IPS-18c (cell line): ENCODE measurements at regions not wholly inside any gene's neighbourhood (a gene's known extent, or its start where the extent isn't known, plus 50 kb on each side); places are given as distances from the start of the nearest gene placed in this dataset.

Experiments used
- H3K4me3 ChIP-seq: 2 replicates; pipeline ENCODE4 v1.7.0; 2013; ENCODE audit warnings: low read depth, mild to moderate bottlenecking, low read length, moderate library complexity; ENCODE audit not compliant: insufficient read depth
- H3K9me3 ChIP-seq: one replicate; pipeline ENCODE4 v1.6.1; 2013; ENCODE audit warnings: mild to moderate bottlenecking, low read length, moderate library complexity; ENCODE audit not compliant: control insufficient read depth, insufficient read depth

- H3K4me3 ChIP-seq: no peak overlapping the region
- no peaks in the 10 kb centered on the region for H3K9me3 ChIP-seq
These were observed 395.0 kb upstream of the RBFOX1 start for GRCh38 chr16:6937641-6938040.

DNA sequence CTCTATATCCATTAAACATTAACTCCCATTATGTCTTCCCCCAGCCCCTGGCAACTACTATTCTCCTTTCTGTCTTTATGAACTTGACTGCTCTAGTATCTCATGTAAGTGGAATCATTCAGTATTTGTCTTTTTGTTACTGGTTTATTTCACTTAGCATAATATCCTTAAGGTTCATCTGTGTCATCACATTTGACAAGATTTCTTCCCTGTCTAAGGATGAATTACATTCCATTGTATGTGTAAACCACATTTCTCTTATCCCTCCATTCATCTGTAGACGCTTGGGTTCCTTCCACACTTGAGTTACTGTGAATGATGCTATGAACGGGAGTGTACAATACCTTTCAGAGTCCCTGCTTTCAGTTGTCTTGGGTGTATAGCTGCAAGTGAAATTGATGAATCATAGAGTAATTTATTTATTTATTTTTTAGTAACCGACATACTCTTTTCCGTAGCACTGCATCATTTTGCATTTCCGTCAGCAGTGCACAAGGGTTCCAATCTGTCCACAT is 399.7 kb upstream of the RBFOX1 start:
- H3K9me3 ChIP-seq: no peaks in the 10 kb centered on the region
- H3K4me3 ChIP-seq: no peak overlapping the region

GRCh38 chr16:6929868-6930267 is 402.8 kb upstream of the RBFOX1 start:
- Histone ChIP-seq H3K4me3 (no peak overlapping the region), H3K9me3 (no peaks in the 10 kb centered on the region)

GRCh38 chr16:6926762-6927161 is 405.9 kb upstream of the RBFOX1 start:
- H3K4me3 ChIP-seq: no peak overlapping the region

DNA sequence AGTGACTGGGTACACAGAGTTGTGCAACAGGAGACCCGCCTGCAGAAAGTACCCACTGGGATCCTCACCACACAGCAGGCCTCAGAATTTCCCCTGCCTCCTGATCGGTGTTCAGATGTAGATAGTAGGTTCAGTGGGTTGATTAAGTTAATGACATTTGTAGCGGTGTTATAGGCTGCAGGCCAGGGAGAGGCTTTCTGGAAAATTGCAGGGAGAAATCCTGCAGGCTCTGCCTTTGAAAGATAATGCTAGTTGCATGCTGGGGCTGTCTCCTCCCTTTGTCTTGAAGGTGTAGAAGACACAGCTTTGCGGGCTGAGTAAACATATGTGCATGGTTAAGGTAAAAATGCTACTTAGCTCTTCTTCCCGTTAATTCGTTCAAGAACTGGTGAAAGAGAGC is 406.3 kb upstream of the RBFOX1 start:
- no peaks in the 10 kb centered on the region for H3K9me3 ChIP-seq
- H3K4me3 ChIP-seq: no peak overlapping the region

More at GRCh38 chr16:6926762-6927161, 405.9 kb upstream of the RBFOX1 start:
- no peaks in the 10 kb centered on the region for H3K9me3 ChIP-seq

DNA sequence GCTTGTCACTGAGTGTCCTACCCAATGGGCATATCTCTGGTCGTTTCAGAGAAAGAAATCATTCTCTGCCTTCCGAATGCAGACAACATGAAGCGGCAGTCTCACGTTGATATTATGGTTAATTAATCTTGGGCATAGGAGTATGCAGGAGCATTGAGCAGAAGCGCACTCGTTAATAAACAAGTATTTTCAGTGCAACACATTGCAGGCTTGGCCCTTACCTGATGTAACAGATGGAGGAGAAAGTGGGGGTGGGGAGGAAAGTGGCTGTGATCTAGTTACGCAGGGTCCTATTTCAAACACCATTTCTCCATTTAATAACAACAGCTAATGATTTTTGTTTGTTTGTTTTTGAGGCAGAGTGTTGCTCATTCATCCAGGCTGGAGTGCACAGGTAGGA is 414.0 kb upstream of the RBFOX1 start:
- Histone ChIP-seq H3K9me3 (no peaks in the 10 kb centered on the region), H3K4me3 (no peak overlapping the region)

DNA sequence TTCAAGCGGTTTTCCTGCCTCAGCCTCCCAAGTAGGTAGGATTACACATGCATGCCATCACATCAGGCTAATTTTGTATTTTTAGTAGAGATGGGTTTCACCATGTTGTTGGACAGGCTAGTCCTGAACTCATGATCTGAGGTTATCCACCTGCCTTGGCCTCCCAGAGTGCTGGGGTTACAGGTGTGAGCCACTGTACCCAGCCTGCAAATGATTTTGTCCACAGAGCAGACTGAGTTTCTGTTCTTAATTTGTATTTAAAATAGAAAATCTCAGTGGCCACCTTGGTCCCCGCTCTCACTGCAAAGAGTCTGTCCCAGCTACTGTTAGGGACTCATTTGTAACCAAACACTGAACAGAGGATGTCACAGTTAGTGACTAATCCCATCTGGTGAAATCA is 415.7 kb upstream of the RBFOX1 start:
- Histone ChIP-seq H3K4me3 (no peak overlapping the region), H3K9me3 (no peaks in the 10 kb centered on the region)

GRCh38 chr16:6913566-6913965 is 419.1 kb upstream of the RBFOX1 start:
- Histone ChIP-seq H3K4me3 (no peak overlapping the region), H3K9me3 (no peaks in the 10 kb centered on the region)

DNA sequence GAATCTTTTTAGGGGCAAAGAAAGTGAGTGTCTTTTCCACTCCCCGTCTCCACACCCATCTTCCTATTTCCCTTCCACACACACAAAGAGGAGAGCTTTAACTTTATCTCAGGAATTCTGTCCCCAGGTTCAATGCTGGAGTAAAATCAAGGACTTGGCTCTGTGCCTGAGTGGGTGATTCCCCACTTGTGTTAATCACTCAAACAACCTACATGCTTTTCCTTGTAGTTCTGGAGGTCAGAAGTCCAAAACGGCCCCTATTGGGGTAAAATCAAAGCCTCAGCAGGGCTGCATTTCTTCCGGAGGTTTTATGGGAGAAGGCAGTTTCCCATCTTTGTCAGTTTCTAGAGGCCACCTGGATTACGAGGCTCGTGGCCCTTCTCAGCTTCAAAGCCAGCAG is 422.3 kb upstream of the RBFOX1 start:
- Histone ChIP-seq H3K4me3 (no peak overlapping the region), H3K9me3 (no peaks in the 10 kb centered on the region)

GRCh38 chr16:6905601-6906000 is 427.0 kb upstream of the RBFOX1 start:
- Histone ChIP-seq H3K4me3 (no peak overlapping the region), H3K9me3 (no peaks in the 10 kb centered on the region)

- no peak overlapping the region for H3K4me3 ChIP-seq
- no peaks in the 10 kb centered on the region for H3K9me3 ChIP-seq
These were observed 429.0 kb upstream of the RBFOX1 start for GRCh38 chr16:6903671-6904070.

GRCh38 chr16:6898896-6899295 is 433.7 kb upstream of the RBFOX1 start:
- Histone ChIP-seq H3K4me3 (no peak overlapping the region), H3K9me3 (no peaks in the 10 kb centered on the region)

GRCh38 chr16:6897876-6898485 is 434.7 kb upstream of the RBFOX1 start:
- Histone ChIP-seq H3K9me3 (no peaks in the 10 kb centered on the region), H3K4me3 (no peak overlapping the region)

- Histone ChIP-seq H3K4me3 (no peak overlapping the region), H3K9me3 (no peaks in the 10 kb centered on the region)
These were observed 439.7 kb upstream of the RBFOX1 start for GRCh38 chr16:6892966-6893365.

DNA sequence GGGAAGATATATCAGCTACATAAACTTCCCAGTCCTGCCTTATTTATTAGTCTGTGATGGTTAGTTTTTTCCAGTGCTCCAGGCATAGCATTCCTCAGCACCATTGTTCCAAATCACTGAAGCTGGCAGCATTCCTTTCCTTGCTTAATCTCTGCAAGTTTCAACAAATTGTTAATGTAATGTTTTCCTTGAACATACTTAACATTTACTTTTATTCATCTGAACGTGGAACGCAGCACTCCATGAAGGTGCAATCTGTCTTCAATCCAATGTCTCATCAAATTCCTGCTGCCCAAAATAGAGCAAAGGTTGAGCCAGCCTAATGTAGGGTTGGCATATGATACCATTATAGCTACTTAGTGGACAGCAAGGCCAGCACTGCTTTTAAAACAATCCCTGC is 441.1 kb upstream of the RBFOX1 start:
- no peak overlapping the region for H3K4me3 ChIP-seq
- H3K9me3 ChIP-seq: no peaks in the 10 kb centered on the region

DNA sequence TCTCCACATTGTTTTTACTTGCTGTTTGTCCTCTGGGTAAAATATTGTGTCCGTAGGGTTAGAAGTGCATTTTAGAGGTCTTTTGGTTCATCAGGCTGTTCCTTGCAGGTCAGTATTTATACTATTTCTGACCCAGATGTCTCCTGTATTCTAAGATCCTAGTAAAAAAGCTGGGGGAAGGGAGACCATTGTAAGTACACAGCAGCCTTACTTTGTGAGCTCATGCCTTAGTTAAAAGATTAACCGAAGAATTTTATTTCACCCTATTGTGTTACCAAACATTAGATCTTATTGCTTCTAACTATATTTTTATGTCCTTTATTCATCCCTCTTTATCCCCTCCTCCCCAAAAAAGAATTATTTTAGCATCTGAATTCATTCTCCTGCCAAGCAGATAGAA is 444.1 kb upstream of the RBFOX1 start:
- H3K9me3 ChIP-seq: no peaks in the 10 kb centered on the region
- no peak overlapping the region for H3K4me3 ChIP-seq

- Histone ChIP-seq H3K9me3 (no peaks in the 10 kb centered on the region), H3K4me3 (no peak overlapping the region)
These were observed 448.6 kb upstream of the RBFOX1 start for GRCh38 chr16:6884002-6884401.

GRCh38 chr16:6880263-6880662 is 452.4 kb upstream of the RBFOX1 start:
- no peaks in the 10 kb centered on the region for H3K9me3 ChIP-seq
- no peak overlapping the region for H3K4me3 ChIP-seq

DNA sequence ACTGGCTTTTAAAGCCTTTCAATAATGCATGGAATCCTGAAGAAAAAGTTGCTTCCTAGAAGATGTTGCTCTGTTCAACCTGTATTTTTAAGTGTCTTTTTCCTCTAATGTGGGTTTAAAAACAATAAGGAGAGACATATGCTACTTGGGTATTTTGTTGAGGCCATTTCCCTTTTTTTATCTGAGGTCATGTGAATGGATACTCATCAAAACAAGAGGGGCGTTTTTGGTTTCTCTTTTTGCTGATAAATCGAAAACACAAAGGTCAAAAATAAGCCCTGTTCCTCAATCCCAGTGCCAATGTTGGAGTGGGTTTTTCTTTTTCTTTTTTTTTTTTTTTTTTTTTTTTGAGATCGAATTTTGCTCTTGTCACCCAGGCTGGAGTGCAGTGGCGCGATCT is 468.0 kb upstream of the RBFOX1 start:
- no peak overlapping the region for H3K4me3 ChIP-seq
- no peaks in the 10 kb centered on the region for H3K9me3 ChIP-seq
